Activated CD4-positive, alpha-beta T cell treated with anti-CD3 and anti-CD28 coated beads, Interleukin-2, amount 10 ng/mL, durations not matched to agents 24 days and 14 days (primary cell): ENCODE measurements at regions not wholly inside any gene's neighbourhood (a gene's known extent, or its start where the extent isn't known, plus 50 kb on each side); places are given as distances from the start of the nearest gene placed in this dataset.
A peak's percentile ranks its signal among the peaks of the same experiment; 100 is the strongest.
"Not testable (repeated sequence)": the region's sequence is repeated elsewhere in the genome, so short reads cannot be mapped to it uniquely, and the experiment has no call there.

ENCODE experiments used
- DNase-seq: peaks from one replicate; pipeline ENCODE4 v3.0.0; 2022
- H3K27ac Mint-ChIP-seq: one replicate; pipeline ENCODE4 v1.8.0; 2022; ENCODE audit warnings: mild to moderate bottlenecking, mixed read lengths
- H3K27me3 Mint-ChIP-seq: one replicate; pipeline ENCODE4 v1.8.0; 2022; ENCODE audit warnings: mixed read lengths
- H3K36me3 Mint-ChIP-seq: one replicate; pipeline ENCODE4 v1.8.0; 2022; ENCODE audit warnings: low read depth, mild to moderate bottlenecking, mixed read lengths
- H3K4me1 Mint-ChIP-seq: one replicate; pipeline ENCODE4 v1.8.0; 2021; ENCODE audit warnings: mixed read lengths
- H3K4me3 Mint-ChIP-seq: one replicate; pipeline ENCODE4 v1.8.0; 2022; ENCODE audit warnings: mild to moderate bottlenecking, moderate library complexity, mixed read lengths
- H3K9me3 Mint-ChIP-seq: one replicate; pipeline ENCODE4 v1.8.0; 2021; ENCODE audit warnings: mixed read lengths
- intact Hi-C: fragments of 100-400 bp; cut with micrococcal nuclease; formaldehyde crosslinking; loops from one replicate; pipeline ENCODE4 v1.15.1; 2023

- peak; percentile 47 for DNase-seq
- Mint-ChIP-seq H3K9me3 (no peaks in the 10 kb centered on the region), H3K36me3 (no peaks in the 10 kb centered on the region), H3K4me1 (peaks cover 7% of the 10 kb centered on the region), H3K4me3 (no peak overlapping the region), H3K27me3 (no peaks in the 10 kb centered on the region), H3K27ac (no peak overlapping the region)
- intact Hi-C loops: no loop called here
Measured at GRCh38 chr2:7094231-7094741, 177.1 kb downstream of the RNF144A start.

GRCh38 chr2:7096726-7097352 is 179.6 kb downstream of the RNF144A start:
- H3K9me3 Mint-ChIP-seq: no peaks in the 10 kb centered on the region
- H3K36me3 Mint-ChIP-seq: no peaks in the 10 kb centered on the region
- DNase-seq: no peak
- no peak overlapping the region for H3K4me3 Mint-ChIP-seq
- H3K27me3 Mint-ChIP-seq: no peaks in the 10 kb centered on the region
- peaks cover 7% of the 10 kb centered on the region for H3K4me1 Mint-ChIP-seq
- no peak overlapping the region for H3K27ac Mint-ChIP-seq
- intact Hi-C loops: loop anchor here (1.0 to 5.0 kb wide), 4 partner anchors 105 to 1664 kb away; no protein-coding TSS in a partner anchor

- H3K36me3 Mint-ChIP-seq: no peaks in the 10 kb centered on the region
- no peak overlapping the region for H3K27ac Mint-ChIP-seq
- H3K9me3 Mint-ChIP-seq: no peaks in the 10 kb centered on the region
- no peaks in the 10 kb centered on the region for H3K27me3 Mint-ChIP-seq
- DNase-seq: peak; percentile 93
- intact Hi-C loops: loop anchor here (1.0 to 5.0 kb wide), 4 partner anchors 105 to 1664 kb away; no protein-coding TSS in a partner anchor
- H3K4me1 Mint-ChIP-seq: peaks cover 7% of the 10 kb centered on the region
- peak overlapping the region; percentile 64 for H3K4me3 Mint-ChIP-seq
Measured at GRCh38 chr2:7097353-7097895, 180.2 kb downstream of the RNF144A start.

- Mint-ChIP-seq H3K27me3 (no peaks in the 10 kb centered on the region), H3K36me3 (no peaks in the 10 kb centered on the region), H3K27ac (no peak overlapping the region), H3K4me3 (no peak overlapping the region), H3K9me3 (no peaks in the 10 kb centered on the region), H3K4me1 (peaks cover 7% of the 10 kb centered on the region)
- intact Hi-C loops: loop anchor here (5.0 kb wide), 2 partner anchors 103 to 573 kb away; no protein-coding TSS in a partner anchor
- peak; percentile 35 for DNase-seq
Measured at GRCh38 chr2:7098816-7099215, 181.6 kb downstream of the RNF144A start.

GRCh38 chr2:7099687-7100086 is 182.5 kb downstream of the RNF144A start:
- not testable (repeated sequence) for H3K4me3 Mint-ChIP-seq, H3K27me3 Mint-ChIP-seq, H3K36me3 Mint-ChIP-seq, H3K9me3 Mint-ChIP-seq, H3K4me1 Mint-ChIP-seq, H3K27ac Mint-ChIP-seq
- intact Hi-C loops: loop anchor here (5.0 kb wide), 2 partner anchors 103 to 573 kb away; no protein-coding TSS in a partner anchor
- peak; percentile 36 for DNase-seq

- Mint-ChIP-seq H3K27me3 (no peaks in the 10 kb centered on the region), H3K27ac (no peak overlapping the region), H3K4me1 (no peaks in the 10 kb centered on the region), H3K36me3 (no peaks in the 10 kb centered on the region), H3K4me3 (no peak overlapping the region), H3K9me3 (no peaks in the 10 kb centered on the region)
- intact Hi-C loops: no loop called here
- DNase-seq: peak; percentile 45
Measured at GRCh38 chr2:7102826-7103225, 185.6 kb downstream of the RNF144A start.

- peak; percentile 48 for DNase-seq
- intact Hi-C loops: no loop called here
- H3K9me3 Mint-ChIP-seq: peaks cover 3% of the 10 kb centered on the region
- no peaks in the 10 kb centered on the region for H3K4me1 Mint-ChIP-seq
- H3K4me3 Mint-ChIP-seq: no peak overlapping the region
- no peaks in the 10 kb centered on the region for H3K27me3 Mint-ChIP-seq
- H3K27ac Mint-ChIP-seq: no peak overlapping the region
- H3K36me3 Mint-ChIP-seq: peaks cover 3% of the 10 kb centered on the region
Measured at GRCh38 chr2:7108792-7109532, 191.8 kb downstream of the RNF144A start.

- no peaks in the 10 kb centered on the region for H3K4me1 Mint-ChIP-seq
- H3K27ac Mint-ChIP-seq: no peak overlapping the region
- intact Hi-C loops: no loop called here
- no peaks in the 10 kb centered on the region for H3K27me3 Mint-ChIP-seq
- no peak overlapping the region for H3K4me3 Mint-ChIP-seq
- H3K36me3 Mint-ChIP-seq: peaks cover 3% of the 10 kb centered on the region
- peak; percentile 43 for DNase-seq
- H3K9me3 Mint-ChIP-seq: peaks cover 5% of the 10 kb centered on the region
Measured at GRCh38 chr2:7109533-7109885, 192.3 kb downstream of the RNF144A start.

GRCh38 chr2:7111626-7112025 is 194.4 kb downstream of the RNF144A start:
- peaks cover 8% of the 10 kb centered on the region for H3K9me3 Mint-ChIP-seq
- H3K27me3 Mint-ChIP-seq: peaks cover 1% of the 10 kb centered on the region
- peak overlapping the region; percentile 35 for H3K27ac Mint-ChIP-seq
- intact Hi-C loops: loop anchor here (10.0 kb wide), 1 partner anchor 283 kb away; no protein-coding TSS in a partner anchor
- peaks cover 6% of the 10 kb centered on the region for H3K36me3 Mint-ChIP-seq
- no peak overlapping the region for H3K4me3 Mint-ChIP-seq
- peak; percentile 54 for DNase-seq
- H3K4me1 Mint-ChIP-seq: no peaks in the 10 kb centered on the region

GRCh38 chr2:7115364-7115763 is 198.2 kb downstream of the RNF144A start:
- Mint-ChIP-seq H3K27ac (no peak overlapping the region), H3K9me3 (peaks cover 8% of the 10 kb centered on the region), H3K27me3 (peaks cover 1% of the 10 kb centered on the region), H3K36me3 (peaks cover 6% of the 10 kb centered on the region), H3K4me3 (no peak overlapping the region), H3K4me1 (peaks cover 1% of the 10 kb centered on the region)
- DNase-seq: no peak
- intact Hi-C loops: loop anchor here (10.0 kb wide), 1 partner anchor 279 kb away; no protein-coding TSS in a partner anchor

GRCh38 chr2:7115906-7116305 is 198.7 kb downstream of the RNF144A start:
- intact Hi-C loops: loop anchor here (10.0 kb wide), 1 partner anchor 279 kb away; no protein-coding TSS in a partner anchor
- H3K27ac Mint-ChIP-seq: no peak overlapping the region
- peak; percentile 19 for DNase-seq
- peaks cover 1% of the 10 kb centered on the region for H3K27me3 Mint-ChIP-seq
- H3K36me3 Mint-ChIP-seq: peaks cover 6% of the 10 kb centered on the region
- peaks cover 1% of the 10 kb centered on the region for H3K4me1 Mint-ChIP-seq
- no peak overlapping the region for H3K4me3 Mint-ChIP-seq
- peaks cover 8% of the 10 kb centered on the region for H3K9me3 Mint-ChIP-seq

GRCh38 chr2:7116511-7116910 is 199.3 kb downstream of the RNF144A start:
- peaks cover 4% of the 10 kb centered on the region for H3K36me3 Mint-ChIP-seq
- H3K9me3 Mint-ChIP-seq: peaks cover 8% of the 10 kb centered on the region
- no peak overlapping the region for H3K4me3 Mint-ChIP-seq
- H3K4me1 Mint-ChIP-seq: peaks cover 1% of the 10 kb centered on the region
- peak; percentile 16 for DNase-seq
- intact Hi-C loops: loop anchor here (10.0 kb wide), 1 partner anchor 278 kb away; no protein-coding TSS in a partner anchor
- peaks cover 1% of the 10 kb centered on the region for H3K27me3 Mint-ChIP-seq
- H3K27ac Mint-ChIP-seq: no peak overlapping the region

- Mint-ChIP-seq H3K4me1 (peaks cover 1% of the 10 kb centered on the region), H3K9me3 (peaks cover 8% of the 10 kb centered on the region), H3K36me3 (peaks cover 4% of the 10 kb centered on the region), H3K27me3 (peaks cover 1% of the 10 kb centered on the region), H3K4me3 (no peak overlapping the region), H3K27ac (no peak overlapping the region)
- intact Hi-C loops: loop anchor here (10.0 kb wide), 1 partner anchor 278 kb away; no protein-coding TSS in a partner anchor
- DNase-seq: peak; percentile 35
Measured at GRCh38 chr2:7117076-7117475, 199.9 kb downstream of the RNF144A start.
